ENCODE measurements at regions not wholly inside any gene's neighbourhood (a gene's known extent, or its start where the extent isn't known, plus 50 kb on each side); places are given as distances from the start of the nearest gene placed in this dataset.

DNA sequence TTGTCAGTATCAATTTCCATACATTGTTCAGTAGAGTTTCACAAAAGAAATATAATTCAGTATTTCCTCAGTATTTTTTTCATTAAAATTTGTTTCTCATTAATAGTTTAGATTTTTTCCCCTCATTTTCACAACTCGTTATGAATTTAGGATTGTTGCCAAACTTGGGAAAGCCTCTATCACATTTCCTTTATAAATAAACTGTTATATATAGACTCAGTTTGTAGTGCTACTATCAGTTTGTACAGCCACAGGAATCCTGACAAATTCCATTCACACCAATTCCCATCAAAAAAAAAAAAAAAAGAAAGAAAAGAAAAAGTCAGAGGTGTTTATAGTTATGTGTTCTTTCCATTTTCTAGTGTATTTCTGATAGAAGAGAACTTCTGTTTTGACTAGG, 123.3 kb upstream of the DCC start:
- H3K36me3 Mint-ChIP-seq (ENCODE audit: low read depth) = no peaks in the 10 kb centered on the region
- H3K9me3 Mint-ChIP-seq = no peaks in the 10 kb centered on the region
- TF ChIP-seq, protein P1, sequence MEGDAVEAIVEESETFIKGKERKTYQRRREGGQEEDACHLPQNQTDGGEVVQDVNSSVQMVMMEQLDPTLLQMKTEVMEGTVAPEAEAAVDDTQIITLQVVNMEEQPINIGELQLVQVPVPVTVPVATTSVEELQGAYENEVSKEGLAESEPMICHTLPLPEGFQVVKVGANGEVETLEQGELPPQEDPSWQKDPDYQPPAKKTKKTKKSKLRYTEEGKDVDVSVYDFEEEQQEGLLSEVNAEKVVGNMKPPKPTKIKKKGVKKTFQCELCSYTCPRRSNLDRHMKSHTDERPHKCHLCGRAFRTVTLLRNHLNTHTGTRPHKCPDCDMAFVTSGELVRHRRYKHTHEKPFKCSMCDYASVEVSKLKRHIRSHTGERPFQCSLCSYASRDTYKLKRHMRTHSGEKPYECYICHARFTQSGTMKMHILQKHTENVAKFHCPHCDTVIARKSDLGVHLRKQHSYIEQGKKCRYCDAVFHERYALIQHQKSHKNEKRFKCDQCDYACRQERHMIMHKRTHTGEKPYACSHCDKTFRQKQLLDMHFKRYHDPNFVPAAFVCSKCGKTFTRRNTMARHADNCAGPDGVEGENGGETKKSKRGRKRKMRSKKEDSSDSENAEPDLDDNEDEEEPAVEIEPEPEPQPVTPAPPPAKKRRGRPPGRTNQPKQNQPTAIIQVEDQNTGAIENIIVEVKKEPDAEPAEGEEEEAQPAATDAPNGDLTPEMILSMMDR (IDR thresholded peaks at IDR 0.05; ENCODE audit: unreplicated experiment in 3 of 3) = no peak
- no peak overlapping the region for H3K4me3 Mint-ChIP-seq
- no peaks in the 10 kb centered on the region for H3K4me1 Mint-ChIP-seq
- no peak overlapping the region for H3K27ac Mint-ChIP-seq
- no peaks in the 10 kb centered on the region for H3K27me3 Mint-ChIP-seq (ENCODE audit: low read depth)

DNA sequence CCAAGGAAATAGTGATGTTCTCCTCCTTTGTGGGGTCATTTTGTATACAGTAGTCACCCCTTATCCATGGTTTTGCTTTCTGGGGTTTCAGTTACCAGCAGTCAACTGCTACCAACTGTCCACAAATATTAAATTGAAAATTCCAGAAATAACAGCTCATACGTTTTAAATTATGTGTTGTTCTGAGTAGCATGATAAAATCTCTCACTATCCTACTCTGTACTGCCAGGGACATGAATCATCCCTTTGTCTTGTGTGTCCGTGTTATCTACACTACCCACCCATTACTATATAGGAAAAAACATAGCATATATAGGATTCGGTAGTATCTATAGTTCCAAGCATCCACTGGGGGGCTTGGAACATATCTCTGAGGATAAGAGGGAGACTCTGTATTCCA, 120.9 kb upstream of the DCC start:
- Mint-ChIP-seq H3K4me3 (no peak overlapping the region), H3K36me3 (ENCODE audit: low read depth) (no peaks in the 10 kb centered on the region), H3K27me3 (ENCODE audit: low read depth) (no peaks in the 10 kb centered on the region), H3K27ac (no peak overlapping the region), H3K9me3 (no peaks in the 10 kb centered on the region), H3K4me1 (no peaks in the 10 kb centered on the region)
- TF ChIP-seq, protein P1 (IDR thresholded peaks at IDR 0.05; ENCODE audit: unreplicated experiment in 3 of 3) = no peak

DNA sequence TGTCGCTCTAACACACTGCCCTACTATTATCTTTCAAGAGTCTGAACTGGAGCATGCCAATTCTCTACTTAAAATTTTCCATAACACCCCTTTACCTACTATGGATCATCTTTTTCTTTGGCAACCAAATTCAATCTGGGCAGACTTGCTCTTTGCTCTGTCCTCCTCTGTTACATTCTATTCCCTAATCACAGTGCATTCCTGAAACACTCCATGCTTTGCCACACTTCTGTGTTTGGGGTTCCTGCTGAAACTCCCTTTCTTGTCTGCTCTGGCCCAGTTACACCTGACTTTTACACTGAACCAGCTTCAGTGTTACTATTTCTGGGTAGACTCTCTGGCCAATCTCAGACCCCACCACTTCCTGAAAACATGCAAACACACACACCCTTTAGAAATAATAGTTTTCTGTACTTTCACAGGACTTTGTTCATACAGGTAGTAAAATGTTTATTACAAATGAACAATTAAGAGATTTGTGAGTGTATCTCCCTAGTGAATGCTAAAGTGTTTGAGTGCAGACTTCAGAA, 119.9 kb upstream of the DCC start:
- Mint-ChIP-seq H3K4me3 (no peak overlapping the region), H3K36me3 (ENCODE audit: low read depth) (no peaks in the 10 kb centered on the region), H3K27me3 (ENCODE audit: low read depth) (no peaks in the 10 kb centered on the region), H3K27ac (no peak overlapping the region), H3K4me1 (no peaks in the 10 kb centered on the region), H3K9me3 (no peaks in the 10 kb centered on the region)
- TF ChIP-seq, protein P1 (IDR thresholded peaks at IDR 0.05; ENCODE audit: unreplicated experiment in 3 of 3) = no peak

DNA sequence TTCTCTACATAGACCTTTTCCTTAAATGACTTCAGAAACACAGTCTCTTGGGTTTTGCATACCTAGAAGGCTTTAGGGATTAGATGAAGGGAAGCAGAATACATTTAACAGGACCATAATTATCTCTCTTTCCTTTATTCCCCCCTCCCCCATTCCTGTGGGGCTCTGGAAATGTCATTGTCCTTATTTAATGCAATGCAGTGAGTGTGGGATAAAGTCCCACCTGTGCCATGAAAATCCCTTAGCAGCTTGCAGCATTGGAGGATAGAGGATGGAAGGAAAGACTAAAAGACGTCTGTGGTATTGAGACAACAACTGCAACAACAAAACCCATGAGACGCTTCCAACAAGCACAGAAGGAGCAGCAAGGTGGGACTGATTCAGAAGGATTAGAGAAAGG, 117.8 kb upstream of the DCC start:
- no peaks in the 10 kb centered on the region for H3K36me3 Mint-ChIP-seq (ENCODE audit: low read depth)
- H3K4me1 Mint-ChIP-seq = no peaks in the 10 kb centered on the region
- H3K4me3 Mint-ChIP-seq = no peak overlapping the region
- H3K27me3 Mint-ChIP-seq (ENCODE audit: low read depth) = peaks cover 3% of the 10 kb centered on the region
- H3K9me3 Mint-ChIP-seq = no peaks in the 10 kb centered on the region
- no peak overlapping the region for H3K27ac Mint-ChIP-seq
- TF ChIP-seq, protein P1 (IDR thresholded peaks at IDR 0.05; ENCODE audit: unreplicated experiment in 3 of 3) = no peak

DNA sequence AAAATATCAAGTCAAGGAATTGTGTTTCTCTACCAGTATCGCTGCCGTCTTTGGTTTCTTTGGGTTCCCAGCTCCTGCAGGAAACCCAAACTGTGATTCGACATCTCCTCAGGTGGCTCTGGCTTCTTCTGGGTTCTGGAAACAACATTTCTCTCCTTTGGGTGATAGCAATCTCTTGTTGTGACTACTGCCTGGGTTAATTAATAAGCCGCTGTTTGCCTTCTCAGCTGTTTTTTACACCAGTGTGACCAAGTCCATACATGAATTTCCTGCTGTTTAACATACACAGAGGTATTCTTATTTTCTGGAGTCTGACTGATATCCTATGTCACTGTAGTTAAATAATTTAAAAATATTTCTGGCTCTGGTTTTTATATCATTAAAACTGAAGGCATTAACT, 112.5 kb upstream of the DCC start:
- TF ChIP-seq, protein P1 (IDR thresholded peaks at IDR 0.05; ENCODE audit: unreplicated experiment in 3 of 3) = no peak
- no peaks in the 10 kb centered on the region for H3K36me3 Mint-ChIP-seq (ENCODE audit: low read depth)
- no peak overlapping the region for H3K4me3 Mint-ChIP-seq
- no peaks in the 10 kb centered on the region for H3K9me3 Mint-ChIP-seq
- H3K27me3 Mint-ChIP-seq (ENCODE audit: low read depth) = peaks cover 3% of the 10 kb centered on the region
- no peaks in the 10 kb centered on the region for H3K4me1 Mint-ChIP-seq
- no peak overlapping the region for H3K27ac Mint-ChIP-seq

DNA sequence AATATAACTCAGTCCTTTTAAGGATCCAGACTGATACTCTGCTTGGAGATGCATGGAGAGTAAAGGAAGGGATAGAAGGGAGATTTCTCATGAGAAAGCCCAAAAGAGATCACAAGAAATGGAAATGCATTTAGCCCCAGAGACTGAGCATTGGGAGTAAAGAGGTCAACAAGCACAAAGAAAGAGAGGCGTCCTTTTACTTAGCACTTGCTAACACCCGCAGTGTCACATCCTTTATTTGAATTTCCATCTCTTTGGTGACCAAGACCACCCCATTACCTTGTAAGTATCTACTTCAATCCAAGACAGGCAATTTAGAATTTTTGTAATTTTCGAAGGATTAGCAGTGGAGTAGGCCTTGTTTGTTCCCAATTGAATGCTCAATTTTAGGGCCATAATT, 111.8 kb upstream of the DCC start:
- Mint-ChIP-seq H3K27me3 (ENCODE audit: low read depth) (peaks cover 3% of the 10 kb centered on the region), H3K9me3 (no peaks in the 10 kb centered on the region), H3K27ac (no peak overlapping the region), H3K36me3 (ENCODE audit: low read depth) (no peaks in the 10 kb centered on the region), H3K4me3 (no peak overlapping the region), H3K4me1 (no peaks in the 10 kb centered on the region)
- TF ChIP-seq, protein P1 (IDR thresholded peaks at IDR 0.05; ENCODE audit: unreplicated experiment in 3 of 3) = no peak

All from nephron (organoid).